Osteocyte (in vitro differentiated cells): ENCODE measurements at regions not wholly inside any gene's neighbourhood (a gene's known extent, or its start where the extent isn't known, plus 50 kb on each side); places are given as distances from the start of the nearest gene placed in this dataset.

Source experiments
- DNase-seq: peaks from one replicate; pipeline ENCODE4 v3.0.0; 2021; ENCODE audit warnings: mixed read lengths; ENCODE audit not compliant: unreplicated experiment; ENCODE audit errors: extremely low spot score
- H3K27ac Mint-ChIP-seq: one replicate; pipeline ENCODE4 v1.8.0; 2021; ENCODE audit warnings: mild to moderate bottlenecking, mixed read lengths; ENCODE audit not compliant: unreplicated experiment
- H3K27me3 Mint-ChIP-seq: one replicate; pipeline ENCODE4 v1.8.0; 2021; ENCODE audit warnings: mixed read lengths; ENCODE audit not compliant: unreplicated experiment
- H3K36me3 Mint-ChIP-seq: one replicate; pipeline ENCODE4 v1.8.0; 2021; ENCODE audit warnings: mixed read lengths; ENCODE audit not compliant: unreplicated experiment
- H3K4me1 Mint-ChIP-seq: one replicate; pipeline ENCODE4 v1.8.0; 2021; ENCODE audit warnings: mixed read lengths; ENCODE audit not compliant: unreplicated experiment
- H3K4me3 Mint-ChIP-seq: one replicate; pipeline ENCODE4 v1.8.0; 2021; ENCODE audit warnings: mild to moderate bottlenecking, moderate library complexity, mixed read lengths; ENCODE audit not compliant: unreplicated experiment
- H3K9me3 Mint-ChIP-seq: one replicate; pipeline ENCODE4 v1.8.0; 2021; ENCODE audit warnings: mixed read lengths; ENCODE audit not compliant: unreplicated experiment
- TF ChIP-seq, protein P1 (sequence below): fragments of 200-600 bp; sonication (generic); IDR thresholded peaks from 2 replicates; pipeline ENCODE4 v1.5.0; 2021; ENCODE audit warnings: antibody characterized with exemption, mild to moderate bottlenecking, moderate library complexity

DNA sequence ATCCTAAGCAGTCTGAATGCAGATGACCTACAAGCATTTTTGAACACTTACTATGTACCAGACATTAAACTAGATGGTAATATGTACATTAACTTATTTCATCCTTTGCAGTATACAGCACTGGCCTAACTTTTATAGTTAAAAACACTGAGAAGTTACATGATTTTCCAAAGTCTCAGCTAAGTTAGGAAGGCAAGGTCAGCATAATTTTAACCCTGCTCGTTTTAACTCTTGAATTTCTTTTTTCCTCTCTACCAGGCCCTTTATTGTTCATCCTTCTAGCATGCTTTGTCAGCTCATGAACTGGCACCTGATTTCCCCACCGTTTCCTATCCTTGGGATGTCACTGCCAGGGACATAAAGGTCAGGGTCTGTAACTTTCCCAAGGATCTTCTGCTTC, 76.9 kb upstream of the ZC3H11B start:
- no peaks in the 10 kb centered on the region for H3K9me3 Mint-ChIP-seq
- H3K27me3 Mint-ChIP-seq, result peaks cover 7% of the 10 kb centered on the region
- TF ChIP-seq, protein P1, sequence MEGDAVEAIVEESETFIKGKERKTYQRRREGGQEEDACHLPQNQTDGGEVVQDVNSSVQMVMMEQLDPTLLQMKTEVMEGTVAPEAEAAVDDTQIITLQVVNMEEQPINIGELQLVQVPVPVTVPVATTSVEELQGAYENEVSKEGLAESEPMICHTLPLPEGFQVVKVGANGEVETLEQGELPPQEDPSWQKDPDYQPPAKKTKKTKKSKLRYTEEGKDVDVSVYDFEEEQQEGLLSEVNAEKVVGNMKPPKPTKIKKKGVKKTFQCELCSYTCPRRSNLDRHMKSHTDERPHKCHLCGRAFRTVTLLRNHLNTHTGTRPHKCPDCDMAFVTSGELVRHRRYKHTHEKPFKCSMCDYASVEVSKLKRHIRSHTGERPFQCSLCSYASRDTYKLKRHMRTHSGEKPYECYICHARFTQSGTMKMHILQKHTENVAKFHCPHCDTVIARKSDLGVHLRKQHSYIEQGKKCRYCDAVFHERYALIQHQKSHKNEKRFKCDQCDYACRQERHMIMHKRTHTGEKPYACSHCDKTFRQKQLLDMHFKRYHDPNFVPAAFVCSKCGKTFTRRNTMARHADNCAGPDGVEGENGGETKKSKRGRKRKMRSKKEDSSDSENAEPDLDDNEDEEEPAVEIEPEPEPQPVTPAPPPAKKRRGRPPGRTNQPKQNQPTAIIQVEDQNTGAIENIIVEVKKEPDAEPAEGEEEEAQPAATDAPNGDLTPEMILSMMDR, result no peak
- no peaks in the 10 kb centered on the region for H3K36me3 Mint-ChIP-seq
- no peak overlapping the region for H3K4me3 Mint-ChIP-seq
- DNase-seq, result no peak
- H3K27ac Mint-ChIP-seq, result no peak overlapping the region
- H3K4me1 Mint-ChIP-seq, result no peaks in the 10 kb centered on the region

GRCh38 chr1:219687779-219688178, 74.9 kb upstream of the ZC3H11B start:
- Mint-ChIP-seq H3K27ac (no peak overlapping the region), H3K4me1 (no peaks in the 10 kb centered on the region), H3K9me3 (no peaks in the 10 kb centered on the region), H3K36me3 (no peaks in the 10 kb centered on the region), H3K4me3 (no peak overlapping the region), H3K27me3 (peaks cover 10% of the 10 kb centered on the region)
- no peak for DNase-seq
- TF ChIP-seq, protein P1, result no peak

- Mint-ChIP-seq H3K36me3 (no peaks in the 10 kb centered on the region), H3K9me3 (no peaks in the 10 kb centered on the region), H3K4me1 (no peaks in the 10 kb centered on the region), H3K27me3 (peaks cover 14% of the 10 kb centered on the region), H3K27ac (no peak overlapping the region), H3K4me3 (no peak overlapping the region)
- no peak for DNase-seq
- TF ChIP-seq, protein P1, result no peak
Measured at GRCh38 chr1:219686171-219686570, 73.3 kb upstream of the ZC3H11B start.

- H3K9me3 Mint-ChIP-seq, result no peaks in the 10 kb centered on the region
- H3K36me3 Mint-ChIP-seq, result no peaks in the 10 kb centered on the region
- H3K4me3 Mint-ChIP-seq, result no peak overlapping the region
- TF ChIP-seq, protein P1, result no peak
- peaks cover 14% of the 10 kb centered on the region for H3K27me3 Mint-ChIP-seq
- no peaks in the 10 kb centered on the region for H3K4me1 Mint-ChIP-seq
- DNase-seq, result no peak
- H3K27ac Mint-ChIP-seq, result no peak overlapping the region
Measured at GRCh38 chr1:219682788-219683187, 69.9 kb upstream of the ZC3H11B start.

GRCh38 chr1:219681876-219682275, 69.0 kb upstream of the ZC3H11B start:
- Mint-ChIP-seq H3K4me1 (no peaks in the 10 kb centered on the region), H3K27me3 (peaks cover 12% of the 10 kb centered on the region), H3K9me3 (no peaks in the 10 kb centered on the region), H3K27ac (no peak overlapping the region), H3K4me3 (no peak overlapping the region), H3K36me3 (no peaks in the 10 kb centered on the region)
- no peak for DNase-seq
- TF ChIP-seq, protein P1, result no peak
